Activated CD4-positive, alpha-beta T cell treated with anti-CD3 and anti-CD28 coated beads, Interleukin-10, Interleukin-2, amounts not matched to agents 100 ng/mL and 50 ng/mL, durations not matched to agents 16 hours and 8 hours (primary cell): ENCODE measurements at regions not wholly inside any gene's neighbourhood (a gene's known extent, or its start where the extent isn't known, plus 50 kb on each side); places are given as distances from the start of the nearest gene placed in this dataset.
"Not testable (repeated sequence)": the region's sequence is repeated elsewhere in the genome, so short reads cannot be mapped to it uniquely, and the experiment has no call there.

ENCODE experiments used
- DNase-seq: peaks from one replicate; pipeline ENCODE4 v3.0.0-alpha.2; 2020

- DNase-seq = no peak
These were observed 2512.0 kb downstream of the PCDH9 start for GRCh38 chr13:64718116-64718515.

DNA sequence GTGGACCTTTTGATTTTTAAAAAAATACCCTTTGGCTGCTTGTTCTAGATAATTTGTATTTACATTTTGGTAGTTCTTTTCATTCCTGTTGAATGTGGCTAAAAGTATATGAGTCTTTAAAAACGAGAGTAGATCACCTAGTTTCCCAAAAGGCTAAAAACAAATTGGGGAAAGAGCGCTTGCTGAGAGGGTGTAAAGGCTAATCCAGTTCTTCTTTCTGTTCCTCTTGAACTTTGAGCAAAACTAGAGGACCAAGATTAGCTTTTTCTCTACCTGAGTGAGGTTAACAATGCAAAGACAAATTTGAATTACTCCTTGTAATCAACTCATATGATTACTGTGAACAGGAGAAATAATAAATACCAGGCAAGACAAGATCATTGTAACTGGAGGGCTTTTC is 2513.2 kb downstream of the PCDH9 start:
- DNase-seq = no peak

- no peak for DNase-seq
These were observed 2521.1 kb downstream of the PCDH9 start for GRCh38 chr13:64709079-64709478.

- no peak for DNase-seq
These were observed 2526.0 kb downstream of the PCDH9 start for GRCh38 chr13:64704121-64704649.

DNA sequence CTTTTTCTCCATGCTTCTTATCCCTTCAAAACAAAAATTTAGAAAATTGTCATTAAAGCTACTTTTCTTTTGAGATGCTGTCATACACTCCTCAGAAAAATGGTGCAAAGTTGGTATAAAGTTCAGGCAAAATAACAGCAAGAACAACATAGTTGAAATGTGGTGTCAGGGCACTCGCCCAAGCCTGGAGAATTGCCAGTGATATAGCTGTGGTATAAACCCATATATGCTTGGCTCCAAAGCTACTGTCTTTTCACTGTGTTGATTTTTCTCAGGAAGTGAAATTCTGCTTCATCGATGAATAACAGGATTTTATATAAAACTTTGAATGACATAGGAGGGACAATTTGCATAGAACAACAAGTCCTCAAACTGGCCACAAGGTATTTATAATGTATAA is 2532.9 kb downstream of the PCDH9 start:
- no peak for DNase-seq

- no peak for DNase-seq
These were observed 2541.1 kb downstream of the PCDH9 start for GRCh38 chr13:64688893-64689677.

DNA sequence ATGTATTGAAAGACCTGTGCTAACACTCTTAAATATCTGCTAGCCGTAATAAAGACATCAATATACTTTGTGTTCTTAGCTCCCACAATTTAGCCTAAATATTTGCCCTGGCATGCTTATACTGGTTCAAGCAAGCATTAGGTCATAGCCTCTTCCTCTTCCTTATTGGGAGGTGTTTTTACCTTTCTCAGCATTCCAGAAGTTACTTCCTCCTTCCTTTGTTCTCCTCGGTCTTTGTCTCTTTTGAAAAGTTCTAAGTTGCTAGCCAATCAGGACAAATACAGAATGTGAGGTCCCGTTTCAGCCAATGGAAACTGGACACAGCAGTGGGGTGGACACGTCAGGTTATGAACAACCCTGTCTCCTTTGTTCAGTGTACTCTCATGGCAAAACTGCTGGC is 2543.6 kb downstream of the PCDH9 start:
- DNase-seq = not testable (repeated sequence)

DNA sequence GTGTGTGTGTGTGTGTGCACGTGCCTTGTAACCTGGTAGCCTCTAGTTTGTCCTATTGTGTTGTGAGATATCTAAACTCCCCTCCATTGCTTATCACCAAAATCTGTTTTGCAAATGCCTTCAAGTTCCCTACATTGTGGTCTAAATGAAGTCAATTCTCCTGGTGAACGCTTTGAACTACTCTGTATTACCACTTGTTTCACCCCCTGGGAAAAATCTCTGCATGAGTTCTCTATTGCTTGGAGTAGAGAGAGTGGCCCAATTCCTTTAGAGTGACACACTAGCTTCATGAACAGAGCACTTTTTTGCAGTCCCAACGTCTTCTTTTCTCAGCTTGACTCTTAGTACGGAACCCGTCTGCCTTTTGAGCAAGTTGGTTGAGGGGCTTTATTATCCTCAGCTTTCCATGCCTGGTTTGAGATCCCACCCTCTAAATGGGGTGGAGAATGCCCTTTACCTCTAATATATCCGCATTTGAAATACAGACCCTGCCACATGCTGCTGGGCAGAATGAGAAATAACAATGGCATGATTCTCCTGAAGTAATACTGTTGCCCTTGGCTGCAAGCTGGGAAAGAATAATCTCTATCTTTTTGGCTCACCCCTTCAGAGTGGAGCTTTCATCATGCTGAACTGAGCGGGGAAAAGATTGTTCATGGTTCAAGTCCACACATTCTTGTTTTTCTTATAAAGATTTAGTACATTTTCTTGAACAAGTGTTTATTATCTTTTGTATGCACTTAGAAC is 2545.3 kb downstream of the PCDH9 start:
- no peak for DNase-seq

GRCh38 chr13:64684108-64684507 is 2546.0 kb downstream of the PCDH9 start:
- DNase-seq = no peak

- DNase-seq = no peak
These were observed 2549.4 kb downstream of the PCDH9 start for GRCh38 chr13:64680739-64681138.

DNA sequence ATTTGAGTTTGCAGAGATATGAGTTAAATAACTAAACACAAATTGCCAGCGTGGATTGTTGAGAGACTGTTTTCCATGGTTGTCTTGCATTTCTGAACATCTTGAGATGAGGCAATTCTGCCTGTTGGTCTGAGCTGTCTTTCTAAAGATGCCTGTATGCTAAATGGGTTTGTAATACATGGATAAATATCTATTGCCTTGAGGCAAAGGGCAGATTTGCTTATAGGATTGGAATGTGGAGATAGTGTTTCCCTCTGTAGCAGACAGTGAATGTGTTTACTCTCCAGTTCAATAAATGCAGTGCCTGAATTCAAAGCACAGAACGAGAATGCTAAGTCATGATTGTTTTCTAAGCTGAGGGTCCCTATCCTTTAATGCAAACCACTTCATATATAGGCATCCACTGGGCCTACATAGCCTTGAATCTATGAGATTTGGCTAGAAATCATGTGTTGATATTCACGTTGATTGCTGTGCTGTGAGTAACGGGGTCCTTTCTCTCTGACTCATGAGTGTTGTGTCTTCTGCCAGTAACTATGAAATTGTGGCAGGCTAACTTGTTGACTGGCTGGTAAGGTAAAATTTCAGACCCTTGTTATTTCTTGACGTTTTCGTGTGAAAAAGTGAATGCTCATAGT is 2554.8 kb downstream of the PCDH9 start:
- no peak for DNase-seq

GRCh38 chr13:64674126-64674525 is 2556.0 kb downstream of the PCDH9 start:
- DNase-seq = no peak

DNA sequence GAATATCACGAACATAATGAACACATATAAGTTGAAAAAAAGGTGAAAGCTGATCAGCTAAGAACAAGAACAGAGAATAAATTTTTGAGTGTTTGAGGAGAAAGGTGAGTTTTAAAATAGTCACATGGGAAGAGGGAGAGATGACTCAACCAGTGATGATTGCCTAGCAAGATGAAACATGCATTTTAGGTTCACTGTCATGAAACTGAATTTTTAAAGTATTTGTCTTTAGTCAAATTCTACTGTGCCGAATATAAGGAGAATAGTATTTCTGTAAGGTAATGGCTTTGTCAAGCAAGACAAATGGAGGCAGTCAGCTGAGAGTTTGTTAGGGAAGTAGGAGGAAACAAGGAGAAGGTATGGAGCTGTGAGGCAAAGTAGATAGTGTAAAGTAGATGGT is 2557.4 kb downstream of the PCDH9 start:
- no peak for DNase-seq

GRCh38 chr13:64662887-64663593 is 2567.1 kb downstream of the PCDH9 start:
- no peak for DNase-seq

- DNase-seq = no peak
These were observed 2581.8 kb downstream of the PCDH9 start for GRCh38 chr13:64648293-64648692.

DNA sequence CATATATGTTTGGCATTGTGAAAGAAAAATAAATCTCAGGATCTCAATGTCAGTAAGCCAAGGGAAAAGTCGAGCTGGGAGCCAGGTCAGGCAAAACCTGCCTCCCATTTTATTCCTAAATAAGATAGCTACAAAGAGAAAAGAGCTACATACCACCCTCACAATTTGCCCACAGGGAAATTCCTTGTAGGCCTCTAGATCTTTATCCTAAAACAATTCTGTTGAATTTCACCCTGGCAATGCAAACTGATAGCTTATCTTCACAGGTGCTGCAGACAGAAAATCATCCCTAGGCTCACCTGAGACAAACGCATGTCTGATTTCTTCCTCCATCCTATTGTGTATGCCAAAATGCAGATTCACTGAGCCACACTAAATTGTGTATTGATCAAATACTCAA is 2587.1 kb downstream of the PCDH9 start:
- no peak for DNase-seq

- DNase-seq = no peak
These were observed 2590.1 kb downstream of the PCDH9 start for GRCh38 chr13:64640002-64640401.

DNA sequence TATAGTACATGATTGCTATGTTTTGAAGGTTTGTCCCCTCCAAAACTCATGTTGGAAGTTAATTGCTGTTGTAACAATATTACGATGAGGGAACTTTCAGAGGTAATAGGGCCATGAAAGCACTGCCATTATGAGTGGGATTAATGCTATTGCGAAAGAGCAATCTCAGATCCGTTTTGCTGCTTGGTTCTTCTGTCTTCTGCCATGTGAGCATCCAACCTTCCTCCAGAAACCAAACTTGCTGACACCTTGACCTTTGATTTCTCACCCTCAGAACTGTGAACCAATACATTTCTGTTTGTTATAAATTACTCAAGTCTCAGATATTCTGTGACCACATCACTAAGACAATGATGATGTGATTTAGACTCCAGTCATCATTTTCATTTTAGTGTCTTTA is 2590.9 kb downstream of the PCDH9 start:
- DNase-seq = no peak

- DNase-seq = no peak
These were observed 2596.2 kb downstream of the PCDH9 start for GRCh38 chr13:64633948-64634347.

- no peak for DNase-seq
These were observed 2602.5 kb downstream of the PCDH9 start for GRCh38 chr13:64627654-64628053.

GRCh38 chr13:64626105-64626504 is 2604.0 kb downstream of the PCDH9 start:
- no peak for DNase-seq

GRCh38 chr13:64617231-64617630 is 2612.9 kb downstream of the PCDH9 start:
- DNase-seq = no peak

GRCh38 chr13:64591971-64592370 is 2638.2 kb downstream of the PCDH9 start:
- DNase-seq = no peak
